COLO668 (cell line): ENCODE measurements at regions not wholly inside any gene's neighbourhood (a gene's known extent, or its start where the extent isn't known, plus 50 kb on each side); places are given as distances from the start of the nearest gene placed in this dataset.

Source experiments
- DNase-seq: peaks from one replicate; lab custom pipeline; 2025; ENCODE audit not compliant: unreplicated experiment; lab: John Stamatoyannopoulos, UW

DNA sequence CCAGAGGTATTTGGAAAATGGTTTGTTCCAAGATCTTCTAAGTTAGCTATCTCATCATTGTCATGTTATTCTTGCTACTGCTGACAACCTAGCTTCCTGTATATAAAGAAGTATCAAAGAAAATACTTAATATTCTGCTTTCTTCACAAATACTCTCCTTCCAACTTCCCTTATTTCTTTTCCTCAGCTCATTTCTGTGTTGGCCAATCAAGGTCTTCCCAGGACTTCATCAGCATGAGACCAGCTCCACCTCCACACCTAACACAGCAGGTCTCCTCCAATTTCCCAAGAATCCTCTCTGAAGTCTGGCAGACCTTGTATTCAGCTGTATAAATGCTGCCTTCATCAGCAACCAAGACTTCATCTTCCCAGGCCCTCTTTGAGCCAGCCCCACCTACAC is 538.6 kb upstream of the JARID2 start:
- no peak for DNase-seq

DNA sequence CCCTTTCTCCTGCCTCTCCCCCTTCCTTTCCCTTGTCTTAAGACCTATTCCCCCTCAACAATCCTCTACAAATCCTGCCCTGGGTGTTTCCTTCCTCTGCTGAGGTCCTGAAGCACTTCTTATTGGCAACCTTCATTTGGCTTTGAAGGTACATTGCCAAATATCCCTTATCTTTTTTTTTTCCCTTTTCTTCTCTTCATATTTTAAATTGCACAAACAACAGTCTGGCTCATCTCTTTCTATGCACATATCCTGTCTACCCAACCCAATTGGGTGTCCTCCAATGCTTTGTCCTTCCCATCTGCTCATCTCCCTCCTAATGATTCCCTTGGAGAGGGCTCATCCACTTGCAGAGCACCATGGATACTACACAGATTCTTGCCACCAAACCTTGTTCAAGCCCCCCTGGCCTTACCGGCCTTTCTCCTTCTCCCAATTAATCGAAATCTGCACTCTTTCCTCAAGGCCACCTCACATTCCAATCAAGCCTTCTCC is 537.9 kb upstream of the JARID2 start:
- DNase-seq: no peak

DNA sequence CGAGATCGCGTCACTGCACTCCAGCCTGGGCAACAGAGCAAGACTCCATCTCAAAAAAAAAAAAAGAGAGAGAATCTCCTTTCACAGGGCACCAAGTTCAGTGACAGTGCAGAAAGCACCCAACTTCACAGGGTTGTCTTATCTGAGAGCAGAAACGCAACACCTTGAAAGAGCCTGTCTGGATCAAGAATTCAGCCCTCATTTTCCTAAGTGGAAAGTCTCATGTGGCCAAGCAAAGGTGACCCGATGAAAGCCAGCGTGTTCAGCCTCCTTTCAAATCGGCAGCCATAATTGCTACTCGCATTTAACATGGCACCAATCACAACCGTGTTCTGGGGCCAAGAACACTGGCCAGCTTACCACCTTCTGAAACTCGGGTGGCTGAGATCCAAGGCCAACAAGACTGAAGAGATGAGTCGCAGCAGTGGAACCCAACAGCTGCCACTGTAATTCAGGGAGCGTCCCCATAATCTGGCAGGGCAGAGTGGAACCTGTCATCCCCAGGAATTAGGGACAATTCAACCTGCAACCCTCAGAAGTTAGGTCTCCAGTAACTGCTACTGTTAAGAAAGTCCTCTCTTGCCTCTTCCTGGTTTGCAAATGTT is 536.7 kb upstream of the JARID2 start:
- DNase-seq: no peak

DNA sequence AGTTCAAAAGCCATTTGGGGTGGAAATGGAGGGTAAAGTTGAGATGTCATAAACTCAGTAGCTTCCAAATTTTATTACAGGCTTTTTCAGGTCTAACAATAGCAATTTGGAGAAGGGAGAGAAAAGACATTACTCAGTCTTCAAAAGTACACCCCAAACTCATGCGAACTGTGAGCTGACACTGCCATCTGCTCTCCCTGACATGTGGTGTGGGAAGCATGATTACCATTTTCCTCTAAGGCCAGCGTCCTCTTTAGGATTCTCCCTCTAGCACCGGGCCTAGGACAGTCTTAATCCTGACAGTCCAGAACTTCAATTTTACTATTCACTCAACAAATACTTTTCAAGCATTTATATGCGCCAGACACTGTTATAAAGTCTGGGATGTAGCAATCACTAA is 536.0 kb upstream of the JARID2 start:
- DNase-seq: no peak

DNA sequence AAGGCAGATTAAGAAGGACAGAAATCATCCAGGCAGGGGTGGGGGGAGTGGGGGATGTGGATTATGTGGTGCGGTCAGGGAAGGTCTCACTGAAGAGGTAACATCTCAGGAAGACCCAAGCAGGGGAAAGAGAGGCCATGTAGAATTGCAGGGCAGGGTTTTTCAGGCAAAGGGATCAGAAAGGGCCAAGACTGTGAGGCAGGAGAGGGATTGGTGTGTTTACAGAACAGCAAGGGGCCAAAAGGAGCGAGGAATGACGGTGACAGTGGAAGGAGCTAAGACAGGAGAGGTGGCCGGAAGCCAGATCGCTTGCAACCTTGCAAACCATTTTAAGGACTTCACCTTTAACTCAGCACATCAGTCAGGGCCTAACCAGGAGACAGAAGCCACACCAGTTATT is 535.4 kb upstream of the JARID2 start:
- DNase-seq: no peak

DNA sequence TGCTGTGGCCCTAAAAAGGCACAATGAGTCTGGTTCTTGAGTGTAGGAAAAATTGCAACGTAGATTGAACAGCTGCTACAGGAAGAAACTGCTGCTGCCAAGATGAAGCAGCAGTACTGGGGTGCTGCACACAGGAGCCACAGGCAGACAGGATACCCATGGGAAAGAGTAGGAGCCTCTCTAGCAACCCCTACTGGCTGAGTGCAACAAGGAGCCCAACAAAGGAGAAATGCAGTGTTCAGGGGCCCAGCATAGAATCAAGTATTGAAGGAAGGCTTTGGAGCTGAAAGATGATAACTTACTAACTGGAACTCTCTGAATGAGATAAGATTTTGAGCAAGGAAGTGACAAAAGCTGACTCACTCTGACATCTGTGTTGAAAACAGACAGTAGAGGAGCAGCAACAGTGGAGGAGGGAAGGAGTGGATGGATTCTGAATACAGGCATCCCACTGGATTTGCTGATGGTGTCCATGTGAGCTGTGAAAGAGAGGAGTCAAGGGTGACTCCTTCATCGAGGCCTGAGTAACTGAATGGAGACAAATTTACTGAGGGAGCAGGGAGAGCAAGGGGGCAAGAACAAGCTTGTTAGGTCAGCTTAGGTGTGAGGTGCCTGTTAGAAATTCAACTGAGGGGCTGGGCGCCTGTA is 534.7 kb upstream of the JARID2 start:
- peak; percentile 4 for DNase-seq

DNA sequence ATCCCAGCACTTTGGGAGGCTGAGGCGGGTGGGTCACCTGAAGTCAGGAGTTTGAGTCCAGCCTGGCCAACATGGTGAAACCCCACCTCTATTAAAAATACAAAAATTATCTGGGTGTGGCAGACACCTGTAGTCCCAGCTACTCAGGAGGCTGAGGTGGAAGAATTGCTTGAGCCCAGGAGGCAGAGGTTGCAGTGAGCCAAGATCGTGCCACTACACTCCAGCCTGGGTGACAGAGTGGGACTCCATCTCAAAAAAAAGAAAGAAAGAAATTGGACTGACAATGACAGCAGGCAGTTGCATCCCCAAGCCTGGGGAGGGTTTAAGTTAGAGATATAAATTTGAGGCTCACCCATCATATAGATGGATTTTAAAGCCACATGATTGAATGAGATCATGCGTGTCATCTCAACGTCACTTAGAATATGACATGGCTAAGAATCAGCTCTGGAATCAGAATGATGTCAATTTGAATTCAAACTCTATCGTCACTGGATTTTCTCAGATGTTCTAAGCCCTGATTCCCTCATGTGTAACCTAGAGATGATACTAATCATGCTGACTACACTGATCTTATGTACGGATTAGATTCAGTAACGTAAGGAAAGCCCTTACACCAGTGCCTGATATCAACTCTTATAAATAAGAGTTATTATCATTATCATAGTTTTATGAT is 534.0 kb upstream of the JARID2 start:
- no peak for DNase-seq

DNA sequence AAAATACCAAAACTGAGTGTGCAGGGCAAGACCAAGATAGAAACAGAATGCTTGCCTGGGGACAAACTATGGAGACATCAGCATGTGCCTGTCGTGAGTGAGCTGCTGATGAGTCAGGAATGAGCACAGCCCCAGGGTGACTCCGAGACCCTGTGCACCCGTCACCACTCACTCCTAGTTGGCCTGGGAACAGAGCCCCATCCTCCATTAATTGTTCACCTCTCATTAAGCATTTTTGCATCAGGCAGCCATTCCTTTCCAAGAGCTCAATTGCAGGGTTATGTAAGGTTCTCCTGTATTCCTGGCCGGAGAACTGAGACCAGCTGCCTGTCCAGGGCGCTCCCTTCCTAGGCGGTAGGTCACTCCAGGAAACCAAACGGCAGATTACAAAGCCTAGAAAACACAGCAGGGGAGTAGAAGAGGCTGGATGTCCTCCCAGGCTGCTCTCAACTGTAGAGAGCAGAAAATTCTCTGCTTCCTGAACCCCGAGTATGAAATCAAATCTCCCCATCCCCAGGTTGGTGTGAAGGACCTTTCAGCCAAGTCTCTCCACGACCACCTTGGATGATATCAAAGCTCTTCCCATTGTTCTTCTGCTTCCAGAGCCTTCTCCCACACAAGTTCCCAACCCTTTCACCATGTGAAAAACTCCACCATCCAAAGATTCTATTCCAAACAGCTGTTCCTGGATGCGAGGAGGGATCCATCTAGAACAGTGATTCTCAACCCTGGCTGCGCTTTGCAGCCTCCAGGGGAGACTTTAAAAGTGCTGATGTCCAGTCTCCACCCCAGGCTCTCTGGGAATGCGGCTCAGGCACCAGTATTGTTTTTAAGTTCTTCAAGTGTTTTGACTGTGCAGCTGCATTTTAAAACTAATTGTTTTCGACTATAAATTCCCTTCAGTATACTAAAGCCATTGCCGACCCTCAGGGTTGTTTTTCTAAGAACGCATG is 532.6 kb upstream of the JARID2 start:
- no peak for DNase-seq

DNA sequence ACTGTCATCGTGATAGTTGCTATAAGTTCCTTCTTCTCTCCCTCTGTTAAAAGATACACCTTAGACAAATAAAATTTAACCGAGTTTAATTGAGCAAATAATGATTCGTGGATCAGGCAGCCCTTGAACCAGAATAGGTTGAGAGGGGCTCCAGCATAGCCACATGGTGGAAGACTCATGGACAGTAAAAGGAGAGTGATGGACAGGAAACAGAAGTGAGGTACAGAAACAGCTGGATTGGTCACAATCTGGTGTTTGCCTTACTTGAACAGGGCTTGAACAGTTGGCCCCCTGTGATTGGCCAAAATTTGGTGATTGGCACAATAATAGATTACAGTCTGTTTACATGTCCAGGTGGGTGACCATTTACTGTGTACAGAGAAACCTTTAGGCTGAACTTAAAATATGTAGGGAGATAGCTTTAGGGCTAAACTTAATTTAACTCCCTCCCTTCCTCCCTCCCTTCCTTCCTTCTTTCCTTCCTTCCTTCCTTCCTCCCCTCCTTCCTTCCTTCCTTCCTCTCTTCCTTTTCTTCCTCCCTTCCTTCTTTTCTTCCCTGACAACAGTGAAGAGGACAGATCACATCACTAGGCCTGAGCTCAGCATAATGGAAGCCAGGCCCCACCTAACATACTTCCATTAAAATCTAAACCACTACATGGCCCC is 531.8 kb upstream of the JARID2 start:
- DNase-seq: no peak

DNA sequence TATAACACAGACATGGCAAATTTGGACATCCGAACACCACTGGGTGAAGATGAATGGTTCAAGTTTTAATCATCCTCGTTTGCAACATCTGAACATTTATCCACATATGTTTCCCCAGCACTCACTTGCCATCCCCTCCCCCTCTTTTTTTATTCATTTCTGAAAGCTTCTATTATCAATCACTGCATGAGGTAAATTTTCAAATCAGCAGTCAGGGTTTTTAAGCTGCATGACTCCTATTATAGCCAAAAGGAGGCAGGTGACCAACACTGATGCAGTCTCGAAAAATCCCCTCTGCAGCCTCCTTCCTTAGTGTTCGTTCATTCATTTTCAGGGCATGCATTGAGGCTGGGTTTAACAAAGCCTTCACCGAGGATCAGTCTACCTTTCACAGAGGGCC is 530.8 kb upstream of the JARID2 start:
- no peak for DNase-seq

DNA sequence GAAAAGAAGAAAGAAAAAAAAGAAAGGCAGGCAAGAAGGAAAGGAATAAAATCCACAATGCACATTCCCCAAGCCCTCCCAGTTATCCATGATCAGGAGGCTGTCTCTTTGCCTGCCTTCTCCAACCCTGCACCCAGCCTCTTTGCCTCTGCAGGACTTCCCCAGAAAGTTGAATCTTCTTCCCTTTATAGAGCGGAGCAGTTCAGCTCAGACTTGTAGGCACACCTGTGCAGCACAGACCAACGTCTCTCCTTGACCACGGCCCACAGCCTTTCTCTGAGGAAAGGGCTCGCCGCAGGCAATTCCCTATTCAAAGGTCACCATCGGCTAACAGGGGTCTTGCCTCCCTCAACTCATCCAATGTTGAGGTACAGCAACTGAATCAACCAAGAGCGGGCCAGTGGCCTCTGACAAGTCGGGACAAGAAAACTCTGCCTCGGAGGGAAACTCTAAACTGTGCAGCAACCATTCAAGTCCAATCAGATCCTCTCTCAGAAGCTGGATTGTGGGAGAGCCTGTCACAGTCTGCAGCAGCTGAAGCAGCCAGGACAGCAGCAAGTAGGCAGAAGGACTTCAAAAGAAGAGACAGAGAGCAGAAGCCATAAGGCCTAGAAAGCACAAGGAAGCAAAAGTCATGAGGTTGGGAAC is 529.2 kb upstream of the JARID2 start:
- DNase-seq: no peak

DNA sequence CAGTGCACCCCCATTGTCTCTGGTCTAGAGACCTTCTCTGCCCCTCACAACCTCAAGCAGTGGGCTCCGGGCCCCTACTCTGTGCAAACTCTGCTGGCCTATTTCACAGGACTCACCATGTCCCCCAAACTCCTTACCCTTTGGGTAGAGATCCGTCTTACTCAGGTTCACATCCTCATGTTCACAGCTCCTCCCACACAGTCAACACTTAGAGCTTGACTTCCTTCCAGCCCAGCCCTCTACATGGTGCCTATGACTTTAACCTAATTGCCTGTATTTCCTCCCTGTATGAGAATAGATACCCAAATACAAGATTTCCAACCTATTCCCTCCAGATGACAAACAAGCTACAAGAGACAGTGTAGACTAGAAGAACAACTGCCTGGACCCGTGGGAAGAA is 528.6 kb upstream of the JARID2 start:
- DNase-seq: no peak

DNA sequence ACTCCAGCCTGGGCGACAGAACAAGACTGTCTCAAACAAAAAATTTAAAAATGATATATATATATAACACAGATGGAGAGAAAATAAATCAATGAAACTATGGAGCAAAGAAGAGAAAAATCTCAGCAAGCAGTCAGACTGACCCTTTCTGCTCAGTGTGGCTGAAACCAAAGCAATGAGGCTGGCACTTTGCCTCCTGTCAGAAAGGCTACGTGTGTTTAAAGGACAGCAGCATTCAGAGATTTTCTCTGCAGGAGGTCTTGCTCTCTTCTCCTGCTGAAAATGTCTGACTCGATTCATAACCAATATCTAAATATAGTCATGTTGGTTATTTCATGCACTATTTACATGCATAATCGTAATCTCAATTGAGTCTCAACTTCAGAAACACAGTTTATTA is 527.0 kb upstream of the JARID2 start:
- DNase-seq: no peak

DNA sequence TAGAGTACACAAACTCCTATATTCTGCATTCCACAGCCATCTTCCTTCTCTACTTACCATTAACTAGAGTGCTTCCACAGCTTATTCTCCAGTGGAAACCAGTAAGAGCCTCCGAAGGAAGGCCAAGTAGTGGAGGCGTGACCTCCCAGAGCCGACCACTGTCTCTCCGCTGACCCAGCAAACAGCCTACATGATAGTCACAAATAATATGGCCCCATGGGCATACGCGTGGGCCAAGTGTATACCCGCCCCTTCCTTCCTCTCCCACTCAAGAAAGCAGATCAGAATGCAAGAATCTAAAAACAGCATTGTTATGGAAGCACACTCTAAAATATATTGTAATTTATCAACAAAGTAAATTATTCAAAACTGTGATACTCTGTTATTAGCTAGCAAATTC is 526.6 kb upstream of the JARID2 start:
- no peak for DNase-seq

DNA sequence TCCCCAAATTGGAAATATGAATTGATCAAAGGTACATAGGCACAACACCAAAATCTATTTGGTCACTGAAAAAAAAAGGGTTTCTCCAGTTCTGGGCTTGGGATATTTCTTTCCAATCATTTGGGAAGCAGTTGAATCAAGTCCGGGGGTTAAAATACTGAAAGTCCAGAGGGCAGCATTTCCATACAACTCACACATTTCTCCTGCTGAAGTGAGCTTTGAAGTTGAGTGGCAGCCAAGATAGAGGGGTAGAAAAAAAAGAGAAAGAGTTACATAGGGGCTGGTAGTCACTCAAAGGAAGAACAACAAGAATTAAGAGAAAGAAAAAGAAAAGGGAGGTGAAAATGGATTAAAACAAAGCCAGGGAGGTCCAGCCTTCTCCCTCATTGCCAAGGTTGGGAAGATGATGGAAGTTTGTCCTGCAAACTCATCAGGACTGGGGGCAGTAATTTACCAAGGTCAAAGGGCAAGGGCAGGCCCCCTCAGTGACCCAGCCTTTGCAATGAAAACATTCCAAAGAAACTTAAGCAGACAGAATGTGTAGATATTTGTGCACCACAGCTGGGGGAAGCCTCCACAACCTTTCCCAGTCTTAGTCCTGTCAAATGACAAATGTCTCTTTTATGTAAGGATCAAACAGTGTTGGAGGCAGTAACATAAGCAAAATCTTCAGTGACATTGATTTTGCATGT is 525.3 kb upstream of the JARID2 start:
- DNase-seq: no peak

DNA sequence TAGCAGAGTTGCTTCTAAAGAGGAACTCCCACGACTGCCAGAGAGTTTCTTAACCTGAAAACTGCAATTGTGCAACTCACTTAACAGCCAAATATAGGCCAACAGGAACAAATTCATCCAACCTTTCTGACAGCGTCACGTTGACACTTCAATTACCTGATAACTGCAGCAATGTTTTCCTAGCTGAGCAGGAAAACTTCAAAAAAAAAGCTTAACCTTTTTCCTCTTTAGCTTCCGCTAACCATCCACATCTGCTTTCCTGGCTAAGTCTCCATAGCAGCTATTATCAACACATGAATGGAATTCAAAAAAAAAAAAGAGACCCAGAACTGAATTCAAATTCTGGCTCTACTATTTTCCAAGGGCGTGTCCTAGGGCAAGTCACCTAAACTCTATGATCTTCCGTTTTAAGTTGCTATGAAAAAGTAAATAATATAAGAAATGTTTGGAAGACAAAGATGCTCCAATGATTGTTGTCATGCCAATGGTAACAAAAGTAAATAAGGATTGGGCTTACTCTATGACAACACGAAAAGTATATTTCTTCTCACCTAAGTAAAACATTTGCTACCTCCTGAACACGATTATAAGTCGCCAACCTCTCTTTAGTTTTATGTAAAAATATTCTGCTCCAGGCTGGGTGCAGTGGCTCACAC is 524.6 kb upstream of the JARID2 start:
- DNase-seq: no peak

DNA sequence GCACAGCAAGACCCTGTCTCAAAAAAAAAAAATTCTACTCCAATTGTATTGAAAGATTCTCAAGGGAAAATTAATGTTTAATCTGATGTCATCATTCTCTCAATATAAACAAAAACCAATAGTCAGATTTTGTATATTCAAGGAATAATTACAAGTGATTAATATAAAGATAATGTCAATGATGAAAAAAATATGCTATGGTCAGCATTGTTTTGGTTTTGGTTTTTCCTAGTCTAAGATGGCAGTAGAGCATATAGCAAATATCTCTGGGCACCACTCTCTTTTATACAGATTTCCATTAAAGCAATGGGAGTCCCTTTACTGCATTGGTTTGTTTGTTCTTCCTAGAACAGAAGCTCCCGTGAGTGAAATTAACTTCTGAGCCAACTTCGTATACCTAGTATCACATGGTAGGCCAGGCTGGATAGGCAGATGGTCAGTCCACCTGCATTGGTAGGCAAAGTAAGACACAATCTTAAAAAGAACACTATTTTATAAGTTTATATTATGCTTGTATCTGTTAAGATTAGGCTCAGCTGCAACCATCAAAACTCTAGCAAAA is 523.8 kb upstream of the JARID2 start:
- no peak for DNase-seq

DNA sequence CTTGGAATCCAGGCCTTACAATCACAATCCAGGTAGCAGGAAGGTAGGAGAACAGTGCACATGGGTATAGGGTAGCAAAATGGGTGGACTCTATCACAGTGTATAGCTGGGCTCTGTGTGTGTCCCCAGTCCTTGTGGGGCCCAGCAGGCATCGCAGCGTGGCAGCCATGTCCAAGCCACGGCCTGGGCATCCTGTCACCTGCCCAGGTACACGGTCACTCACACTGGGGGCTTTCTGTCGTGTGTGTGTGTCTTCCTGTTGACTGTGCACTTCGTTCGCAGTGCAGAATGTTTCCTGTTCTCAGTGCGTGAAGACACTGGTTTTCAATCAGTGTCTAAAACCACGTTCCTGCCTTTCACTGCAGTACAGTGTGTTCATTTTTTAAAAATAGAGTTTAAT is 523.2 kb upstream of the JARID2 start:
- DNase-seq: no peak

DNA sequence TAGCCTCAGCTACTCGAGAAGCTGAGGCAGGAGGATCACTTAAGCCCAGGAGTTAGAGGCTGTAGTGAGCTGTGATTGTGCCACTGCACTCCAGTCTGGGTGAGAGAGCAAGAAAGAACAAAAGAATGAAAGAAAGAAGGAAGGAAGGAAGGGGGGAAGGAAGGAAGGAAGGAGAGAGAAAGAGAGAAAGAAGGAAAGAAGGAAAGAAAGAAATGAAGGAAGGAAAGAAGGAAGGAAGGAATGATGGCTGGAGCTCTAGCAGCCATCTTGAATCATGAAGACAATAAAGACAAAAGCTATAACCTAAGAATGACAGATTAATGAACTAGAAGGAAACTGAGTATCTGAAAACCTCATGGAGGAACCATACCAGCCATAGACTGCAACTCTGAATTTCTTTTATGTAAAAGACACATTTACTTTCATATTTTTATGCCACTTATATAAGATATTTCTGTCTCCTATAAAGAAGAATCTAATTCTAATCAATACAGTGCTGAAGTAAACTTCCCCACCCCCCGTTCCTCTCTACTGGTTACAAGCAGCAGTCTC is 522.3 kb upstream of the JARID2 start:
- DNase-seq: no peak
